Brain pericyte (primary cell): ENCODE measurements at regions not wholly inside any gene's neighbourhood (a gene's known extent, or its start where the extent isn't known, plus 50 kb on each side); places are given as distances from the start of the nearest gene placed in this dataset.

ENCODE experiments used
- DNase-seq: peaks from one replicate; pipeline ENCODE4 v3.0.0-alpha.2; 2012; ENCODE audit warnings: low read depth, low spot score

- DNase-seq = no peak
Observed at GRCh38 chr13:73131247-73131646, 72.4 kb downstream of the KLF5 start.

DNA sequence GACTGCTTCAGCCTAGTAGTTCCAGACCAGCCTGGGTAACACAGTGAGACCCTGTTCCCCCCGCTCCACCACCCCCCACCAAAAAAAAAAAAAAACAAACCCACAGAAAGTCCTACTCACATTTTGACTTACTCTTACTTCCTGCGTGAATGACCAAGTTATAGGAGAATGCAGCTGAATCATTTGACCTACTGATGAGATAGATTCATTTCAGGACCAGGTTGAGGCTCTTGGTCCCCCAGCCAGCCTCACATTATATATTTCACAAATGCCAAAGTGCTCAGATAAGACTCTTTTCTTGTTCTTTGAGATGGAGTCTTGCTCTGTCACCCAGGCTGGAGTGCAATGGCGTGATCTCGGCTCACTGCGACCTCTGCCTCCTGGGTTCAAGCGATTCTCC lies 70.2 kb downstream of the KLF5 start:
- no peak for DNase-seq
